Tibial nerve (tissue), 4 donors: ENCODE measurements at regions not wholly inside any gene's neighbourhood (a gene's known extent, or its start where the extent isn't known, plus 50 kb on each side); places are given as distances from the start of the nearest gene placed in this dataset.

Source experiments
- CTCF ChIP-seq, 5 experiments: fragments of 200-600 bp in 3 of 5; fragments of 450-650 bp in 2 of 5; sonication (generic) in 3 of 5; IDR thresholded peaks; one replicate each; pipeline ENCODE4 v1.5.1; 2016 to 2019; ENCODE audit warnings: antibody characterized with exemption in 5 of 5, mild to moderate bottlenecking in 3 of 5, moderate library complexity in 2 of 5
- EP300 ChIP-seq, 2 donors: sonication (generic); formaldehyde crosslinking; IDR thresholded peaks; one replicate each; pipeline ENCODE4 v1.6.1; 2017; ENCODE audit warnings: antibody characterized with exemption in 2 of 2, mild to moderate bottlenecking in 1 of 2
- POLR2A ChIP-seq, 2 donors: fragments of 450-650 bp; IDR thresholded peaks; one replicate each; pipeline ENCODE4 v1.6.1; 2017; ENCODE audit warnings: antibody characterized with exemption in 2 of 2, mild to moderate bottlenecking in 2 of 2, moderate library complexity in 2 of 2

- TF ChIP-seq CTCF (IDR thresholded peaks at IDR 0.05) (no peak), POLR2A (IDR thresholded peaks at IDR 0.05) (no peak), EP300 (IDR thresholded peaks at IDR 0.05) (no peak)
These were observed 201.0 kb upstream of the TNRC6C start for GRCh38 chr17:77757561-77757898.
